DMS53 treated with DMSO at 0.1 percent for 48 hours (cell line): ENCODE measurements at regions not wholly inside any gene's neighbourhood (a gene's known extent, or its start where the extent isn't known, plus 50 kb on each side); places are given as distances from the start of the nearest gene placed in this dataset.

Experiments
- DNase-seq: peaks from one replicate; lab custom pipeline; 2025; ENCODE audit not compliant: unreplicated experiment; lab: John Stamatoyannopoulos, UW

GRCh38 chr1:67948151-67949080 is 102.0 kb downstream of the DIRAS3 start:
- DNase-seq: no peak

GRCh38 chr1:67947114-67947513 is 103.3 kb downstream of the DIRAS3 start:
- no peak for DNase-seq

GRCh38 chr1:67945733-67946374 is 104.6 kb downstream of the DIRAS3 start:
- no peak for DNase-seq

GRCh38 chr1:67942274-67942673 is 108.2 kb downstream of the DIRAS3 start:
- DNase-seq: no peak

GRCh38 chr1:67941746-67942145 is 108.5 kb upstream of the GNG12 start:
- no peak for DNase-seq

GRCh38 chr1:67941155-67941554 is 107.9 kb upstream of the GNG12 start:
- no peak for DNase-seq

- DNase-seq: no peak
Measured at GRCh38 chr1:67939942-67940341, 106.7 kb upstream of the GNG12 start.

- DNase-seq: no peak
Measured at GRCh38 chr1:67939186-67939743, 106.0 kb upstream of the GNG12 start.

- no peak for DNase-seq
Measured at GRCh38 chr1:67937651-67938050, 104.4 kb upstream of the GNG12 start.

GRCh38 chr1:67937010-67937409 is 103.7 kb upstream of the GNG12 start:
- no peak for DNase-seq

GRCh38 chr1:67935560-67935959 is 102.3 kb upstream of the GNG12 start:
- no peak for DNase-seq

GRCh38 chr1:67931198-67931597 is 97.9 kb upstream of the GNG12 start:
- DNase-seq: no peak

- DNase-seq: no peak
Measured at GRCh38 chr1:67923074-67923473, 89.8 kb upstream of the GNG12 start.

GRCh38 chr1:67921725-67922489 is 88.6 kb upstream of the GNG12 start:
- DNase-seq: no peak

- no peak for DNase-seq
Measured at GRCh38 chr1:67919274-67920072, 86.2 kb upstream of the GNG12 start.

GRCh38 chr1:67918067-67918466 is 84.8 kb upstream of the GNG12 start:
- no peak for DNase-seq

- no peak for DNase-seq
Measured at GRCh38 chr1:67917006-67917405, 83.7 kb upstream of the GNG12 start.

GRCh38 chr1:67916140-67916886 is 83.0 kb upstream of the GNG12 start:
- DNase-seq: no peak

- no peak for DNase-seq
Measured at GRCh38 chr1:67909776-67910175, 76.5 kb upstream of the GNG12 start.
